ENCODE measurements at regions not wholly inside any gene's neighbourhood (a gene's known extent, or its start where the extent isn't known, plus 50 kb on each side); places are given as distances from the start of the nearest gene placed in this dataset.
A peak's percentile ranks its signal among the peaks of the same experiment; 100 is the strongest.

- no peak for TF ChIP-seq CTCF (conservative IDR thresholded peaks at IDR 0.05; ENCODE audit: low read depth, low read length)
- no peak overlapping the region for H3K4me3 ChIP-seq (ENCODE audit: low read depth, low read length)
- DNase-seq (ENCODE audit: low read depth), result no peak
These were observed 766.9 kb upstream of the ARPP21 start for GRCh38 chr3:34872406-34872805.

- no peak for TF ChIP-seq CTCF (conservative IDR thresholded peaks at IDR 0.05; ENCODE audit: low read depth, low read length)
- H3K4me3 ChIP-seq (ENCODE audit: low read depth, low read length), result no peak overlapping the region
- DNase-seq (ENCODE audit: low read depth), result no peak
These were observed 762.3 kb upstream of the ARPP21 start for GRCh38 chr3:34876997-34877396.

- no peak for TF ChIP-seq CTCF (conservative IDR thresholded peaks at IDR 0.05; ENCODE audit: low read depth, low read length)
- DNase-seq (ENCODE audit: low read depth), result no peak
- no peak overlapping the region for H3K4me3 ChIP-seq (ENCODE audit: low read depth, low read length)
These were observed 760.8 kb upstream of the ARPP21 start for GRCh38 chr3:34878488-34878887.

GRCh38 chr3:34881026-34881425 lies 758.3 kb upstream of the ARPP21 start:
- no peak for DNase-seq (ENCODE audit: low read depth)
- no peak for TF ChIP-seq CTCF (conservative IDR thresholded peaks at IDR 0.05; ENCODE audit: low read depth, low read length)
- no peak overlapping the region for H3K4me3 ChIP-seq (ENCODE audit: low read depth, low read length)

GRCh38 chr3:34882764-34883163 lies 756.6 kb upstream of the ARPP21 start:
- DNase-seq (ENCODE audit: low read depth), result peak; percentile 43
- no peak overlapping the region for H3K4me3 ChIP-seq (ENCODE audit: low read depth, low read length)
- peak; percentile 54 for TF ChIP-seq CTCF (conservative IDR thresholded peaks at IDR 0.05; ENCODE audit: low read depth, low read length)

- no peak overlapping the region for H3K4me3 ChIP-seq (ENCODE audit: low read depth, low read length)
- DNase-seq (ENCODE audit: low read depth), result no peak
- no peak for TF ChIP-seq CTCF (conservative IDR thresholded peaks at IDR 0.05; ENCODE audit: low read depth, low read length)
These were observed 755.3 kb upstream of the ARPP21 start for GRCh38 chr3:34884007-34884406.

GRCh38 chr3:34886443-34886842 lies 752.9 kb upstream of the ARPP21 start:
- no peak for DNase-seq (ENCODE audit: low read depth)
- no peak for TF ChIP-seq CTCF (conservative IDR thresholded peaks at IDR 0.05; ENCODE audit: low read depth, low read length)
- no peak overlapping the region for H3K4me3 ChIP-seq (ENCODE audit: low read depth, low read length)

Data from choroid plexus epithelial cell (primary cell).